ENCODE measurements at regions not wholly inside any gene's neighbourhood (a gene's known extent, or its start where the extent isn't known, plus 50 kb on each side); places are given as distances from the start of the nearest gene placed in this dataset.

DNA sequence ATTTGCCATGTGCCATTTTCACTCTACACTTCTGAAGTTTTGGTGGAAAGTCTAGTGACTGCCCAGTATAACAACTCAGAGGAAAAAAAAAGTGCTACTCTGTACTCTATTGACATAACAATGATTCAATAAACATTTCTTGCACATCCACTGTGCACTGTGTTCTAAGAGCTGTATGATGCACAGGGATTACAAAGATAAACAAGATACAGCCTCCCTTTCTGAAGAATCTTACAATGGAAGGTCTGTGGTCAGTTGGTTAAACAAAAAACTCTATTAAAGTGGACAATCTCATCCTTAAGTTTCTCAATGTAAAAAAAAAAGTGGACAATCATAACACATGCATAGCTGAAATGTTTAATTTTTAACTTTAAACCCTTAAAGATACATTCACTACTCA, 105.7 kb upstream of the RASSF8 start:
- TF ChIP-seq, protein P1, sequence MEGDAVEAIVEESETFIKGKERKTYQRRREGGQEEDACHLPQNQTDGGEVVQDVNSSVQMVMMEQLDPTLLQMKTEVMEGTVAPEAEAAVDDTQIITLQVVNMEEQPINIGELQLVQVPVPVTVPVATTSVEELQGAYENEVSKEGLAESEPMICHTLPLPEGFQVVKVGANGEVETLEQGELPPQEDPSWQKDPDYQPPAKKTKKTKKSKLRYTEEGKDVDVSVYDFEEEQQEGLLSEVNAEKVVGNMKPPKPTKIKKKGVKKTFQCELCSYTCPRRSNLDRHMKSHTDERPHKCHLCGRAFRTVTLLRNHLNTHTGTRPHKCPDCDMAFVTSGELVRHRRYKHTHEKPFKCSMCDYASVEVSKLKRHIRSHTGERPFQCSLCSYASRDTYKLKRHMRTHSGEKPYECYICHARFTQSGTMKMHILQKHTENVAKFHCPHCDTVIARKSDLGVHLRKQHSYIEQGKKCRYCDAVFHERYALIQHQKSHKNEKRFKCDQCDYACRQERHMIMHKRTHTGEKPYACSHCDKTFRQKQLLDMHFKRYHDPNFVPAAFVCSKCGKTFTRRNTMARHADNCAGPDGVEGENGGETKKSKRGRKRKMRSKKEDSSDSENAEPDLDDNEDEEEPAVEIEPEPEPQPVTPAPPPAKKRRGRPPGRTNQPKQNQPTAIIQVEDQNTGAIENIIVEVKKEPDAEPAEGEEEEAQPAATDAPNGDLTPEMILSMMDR (IDR thresholded peaks at IDR 0.05), result no peak
- TF ChIP-seq POLR2A (IDR thresholded peaks at IDR 0.05), result no peak

Measured in esophagus squamous epithelium (tissue), 4 donors.